ENCODE measurements at regions not wholly inside any gene's neighbourhood (a gene's known extent, or its start where the extent isn't known, plus 50 kb on each side); places are given as distances from the start of the nearest gene placed in this dataset.

DNA sequence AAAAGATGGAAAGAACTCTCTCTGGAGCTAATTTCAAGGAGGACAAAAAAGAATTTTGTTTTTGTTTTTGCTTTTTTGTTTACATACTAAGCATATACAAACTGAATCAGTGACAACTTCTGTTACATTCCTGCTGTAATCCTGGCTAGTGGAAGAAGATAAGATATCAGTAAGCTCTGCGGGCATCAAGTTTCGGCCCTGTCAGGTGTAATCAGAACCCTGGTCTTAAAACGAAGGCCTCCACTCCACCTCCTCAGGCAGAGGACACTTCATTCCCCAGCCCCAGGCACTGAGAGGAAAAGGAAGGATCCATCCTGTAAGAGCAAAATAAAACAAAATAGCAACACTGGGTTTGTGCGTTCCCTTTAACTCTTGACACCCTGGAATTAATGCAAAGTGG, 88.9 kb upstream of the ARHGAP29 start:
- Histone ChIP-seq H3K9me3 (ENCODE audit: insufficient read depth, low read length) (no peaks in the 10 kb centered on the region), H3K9me2 (replicated peaks; ENCODE audit: insufficient read depth, low read length) (no peaks in the 10 kb centered on the region), H3K9ac (ENCODE audit: low read length) (no peak overlapping the region), H3K36me3 (ENCODE audit: low read length) (no peaks in the 10 kb centered on the region), H3F3A (ENCODE audit: insufficient read depth) (no peaks in the 10 kb centered on the region), H3K4me2 (ENCODE audit: low read depth, low read length, poor library complexity, severe bottlenecking) (no peak overlapping the region), H2AFZ (ENCODE audit: low read depth, low read length, severe bottlenecking) (no peak overlapping the region), H3K27ac (ENCODE audit: low read depth, low read length) (no peak overlapping the region), H3K4me3 (ENCODE audit: insufficient read depth, low read length, poor library complexity, severe bottlenecking) (no peak overlapping the region), H3K79me2 (ENCODE audit: insufficient read depth, low read length) (no peaks in the 10 kb centered on the region), H3K27me3 (ENCODE audit: low read length) (no peaks in the 10 kb centered on the region), H4K20me1 (ENCODE audit: low read depth, low read length) (no peaks in the 10 kb centered on the region)
- TF ChIP-seq EZH2phosphoT487 (conservative IDR thresholded peaks at IDR 0.05; ENCODE audit: low read length) (no peak), CTCF (IDR thresholded peaks at IDR 0.05; ENCODE audit: insufficient read depth, low read length, poor library complexity, severe bottlenecking) (no peak)

DNA sequence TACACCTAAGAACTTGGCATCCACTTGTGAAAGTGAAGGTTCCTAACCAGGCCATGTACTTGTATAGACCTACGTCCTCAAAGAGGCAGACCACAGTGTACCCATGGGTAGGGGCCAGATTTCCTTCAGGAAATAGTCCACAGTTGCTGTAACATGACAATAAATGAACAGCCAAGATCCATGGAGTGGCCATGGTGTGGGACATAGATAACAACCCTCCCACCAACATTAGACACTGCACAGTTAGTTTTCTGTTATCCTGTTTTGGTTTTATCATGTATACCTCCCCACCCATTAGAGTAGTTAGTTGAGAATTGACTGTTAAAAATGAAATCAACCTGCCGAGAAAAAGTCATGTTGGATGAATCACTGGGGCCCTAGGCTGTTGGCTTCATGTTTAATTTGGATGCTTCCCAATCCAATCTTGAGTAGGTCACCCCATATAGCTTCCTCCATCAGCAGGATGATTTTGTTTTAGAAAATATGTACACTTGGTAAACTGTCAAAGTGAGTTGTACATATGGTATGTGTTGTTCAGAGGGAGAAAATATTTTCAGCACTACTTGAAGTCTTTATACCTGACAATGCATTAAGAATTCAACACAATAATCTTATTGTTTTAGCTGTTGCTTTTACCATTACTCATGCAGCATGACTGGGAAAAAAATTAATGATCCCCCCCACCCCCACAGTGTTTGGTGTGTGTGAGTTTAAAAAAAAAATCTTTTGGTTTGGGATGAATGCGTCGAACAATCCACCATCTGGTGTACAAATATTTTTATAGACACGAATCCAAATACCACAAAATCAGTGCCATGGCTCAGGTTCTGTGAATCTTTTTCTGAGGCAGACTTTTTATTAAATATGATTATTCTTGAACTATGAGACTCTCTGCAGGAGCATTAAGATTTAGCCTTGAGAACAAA, 88.3 kb upstream of the ARHGAP29 start:
- Histone ChIP-seq H3K9me2 (replicated peaks; ENCODE audit: insufficient read depth, low read length) (no peaks in the 10 kb centered on the region), H3K4me2 (ENCODE audit: low read depth, low read length, poor library complexity, severe bottlenecking) (no peak overlapping the region), H3K9me3 (ENCODE audit: insufficient read depth, low read length) (no peaks in the 10 kb centered on the region), H3K27ac (ENCODE audit: low read depth, low read length) (no peak overlapping the region), H3K27me3 (ENCODE audit: low read length) (no peaks in the 10 kb centered on the region), H3K9ac (ENCODE audit: low read length) (no peak overlapping the region), H4K20me1 (ENCODE audit: low read depth, low read length) (no peaks in the 10 kb centered on the region), H3K36me3 (ENCODE audit: low read length) (no peaks in the 10 kb centered on the region), H3F3A (ENCODE audit: insufficient read depth) (no peaks in the 10 kb centered on the region), H2AFZ (ENCODE audit: low read depth, low read length, severe bottlenecking) (no peak overlapping the region), H3K79me2 (ENCODE audit: insufficient read depth, low read length) (no peaks in the 10 kb centered on the region), H3K4me3 (ENCODE audit: insufficient read depth, low read length, poor library complexity, severe bottlenecking) (no peak overlapping the region)
- TF ChIP-seq CTCF (IDR thresholded peaks at IDR 0.05; ENCODE audit: insufficient read depth, low read length, poor library complexity, severe bottlenecking) (no peak), EZH2phosphoT487 (conservative IDR thresholded peaks at IDR 0.05; ENCODE audit: low read length) (no peak)

DNA sequence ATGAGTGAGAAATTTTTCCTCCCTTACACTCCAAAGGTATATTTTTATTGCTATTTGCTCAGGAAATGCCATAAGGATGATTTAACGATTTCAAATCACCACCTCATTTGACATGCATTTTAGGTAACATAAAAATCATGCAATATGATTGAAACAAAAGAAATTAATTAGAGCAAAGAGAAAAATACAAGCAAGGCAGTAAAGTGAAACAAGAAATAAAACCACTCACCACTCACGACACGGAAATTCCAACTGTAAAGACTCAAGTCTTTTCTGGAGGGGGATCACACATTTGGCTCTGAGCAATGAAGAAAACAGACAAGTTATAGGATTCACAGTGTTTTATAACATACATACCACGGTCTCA, 86.8 kb upstream of the ARHGAP29 start:
- Histone ChIP-seq H3K27me3 (ENCODE audit: low read length) (no peaks in the 10 kb centered on the region), H4K20me1 (ENCODE audit: low read depth, low read length) (no peaks in the 10 kb centered on the region), H3K9ac (ENCODE audit: low read length) (no peak overlapping the region), H3K9me2 (replicated peaks; ENCODE audit: insufficient read depth, low read length) (no peaks in the 10 kb centered on the region), H3K36me3 (ENCODE audit: low read length) (no peaks in the 10 kb centered on the region), H3K27ac (ENCODE audit: low read depth, low read length) (no peak overlapping the region), H3F3A (ENCODE audit: insufficient read depth) (no peaks in the 10 kb centered on the region), H2AFZ (ENCODE audit: low read depth, low read length, severe bottlenecking) (no peak overlapping the region), H3K79me2 (ENCODE audit: insufficient read depth, low read length) (no peaks in the 10 kb centered on the region), H3K4me2 (ENCODE audit: low read depth, low read length, poor library complexity, severe bottlenecking) (no peak overlapping the region), H3K9me3 (ENCODE audit: insufficient read depth, low read length) (no peaks in the 10 kb centered on the region), H3K4me3 (ENCODE audit: insufficient read depth, low read length, poor library complexity, severe bottlenecking) (no peak overlapping the region)
- no peak for TF ChIP-seq CTCF (IDR thresholded peaks at IDR 0.05; ENCODE audit: insufficient read depth, low read length, poor library complexity, severe bottlenecking)
